PC-9 (cell line): ENCODE measurements at regions not wholly inside any gene's neighbourhood (a gene's known extent, or its start where the extent isn't known, plus 50 kb on each side); places are given as distances from the start of the nearest gene placed in this dataset.

Source experiments
- EZH2 ChIP-seq: fragments of 200-600 bp; sonication (generic); IDR thresholded peaks from 2 replicates; pipeline ENCODE4 v1.8.0; 2017; ENCODE audit warnings: antibody characterized with exemption, low read depth
- TF ChIP-seq, protein P1 (sequence below): fragments of 200-600 bp; sonication (generic); conservative IDR thresholded peaks from 2 replicates; pipeline ENCODE4 v1.6.1; 2017; ENCODE audit warnings: mixed run types, antibody characterized with exemption, mild to moderate bottlenecking, moderate library complexity

DNA sequence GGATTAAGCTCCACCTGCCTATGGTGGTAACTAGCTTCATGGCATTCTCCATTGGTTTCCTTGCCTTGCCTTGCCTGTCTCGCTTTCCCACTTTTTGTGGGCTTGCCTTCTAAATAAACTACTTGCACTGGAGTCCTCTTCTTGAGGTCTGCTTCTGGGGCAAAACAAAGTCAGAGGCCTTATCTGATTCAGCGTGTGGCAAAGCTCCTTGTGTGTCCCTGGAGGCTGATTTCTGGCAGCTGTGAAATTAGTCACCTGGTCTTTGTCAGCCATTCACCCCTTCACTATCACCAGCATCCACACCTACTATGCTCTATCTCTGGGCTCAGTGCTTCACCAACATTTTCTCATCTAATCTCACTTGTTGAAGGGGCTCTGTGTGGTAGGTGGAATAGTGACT, 176.2 kb downstream of the SEC61B start:
- TF ChIP-seq EZH2 = no peak
- TF ChIP-seq, protein P1, sequence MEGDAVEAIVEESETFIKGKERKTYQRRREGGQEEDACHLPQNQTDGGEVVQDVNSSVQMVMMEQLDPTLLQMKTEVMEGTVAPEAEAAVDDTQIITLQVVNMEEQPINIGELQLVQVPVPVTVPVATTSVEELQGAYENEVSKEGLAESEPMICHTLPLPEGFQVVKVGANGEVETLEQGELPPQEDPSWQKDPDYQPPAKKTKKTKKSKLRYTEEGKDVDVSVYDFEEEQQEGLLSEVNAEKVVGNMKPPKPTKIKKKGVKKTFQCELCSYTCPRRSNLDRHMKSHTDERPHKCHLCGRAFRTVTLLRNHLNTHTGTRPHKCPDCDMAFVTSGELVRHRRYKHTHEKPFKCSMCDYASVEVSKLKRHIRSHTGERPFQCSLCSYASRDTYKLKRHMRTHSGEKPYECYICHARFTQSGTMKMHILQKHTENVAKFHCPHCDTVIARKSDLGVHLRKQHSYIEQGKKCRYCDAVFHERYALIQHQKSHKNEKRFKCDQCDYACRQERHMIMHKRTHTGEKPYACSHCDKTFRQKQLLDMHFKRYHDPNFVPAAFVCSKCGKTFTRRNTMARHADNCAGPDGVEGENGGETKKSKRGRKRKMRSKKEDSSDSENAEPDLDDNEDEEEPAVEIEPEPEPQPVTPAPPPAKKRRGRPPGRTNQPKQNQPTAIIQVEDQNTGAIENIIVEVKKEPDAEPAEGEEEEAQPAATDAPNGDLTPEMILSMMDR = no peak
